MM.1S (cell line): ENCODE measurements at regions not wholly inside any gene's neighbourhood (a gene's known extent, or its start where the extent isn't known, plus 50 kb on each side); places are given as distances from the start of the nearest gene placed in this dataset.

ENCODE experiments used
- DNase-seq: peaks from one replicate; pipeline ENCODE4 v3.0.0-alpha.2; 2015
- H2AFZ ChIP-seq: fragments of 300-600 bp; sonication (generic); 2 replicates; pipeline ENCODE4 v1.6.0; 2016; ENCODE audit warnings: antibody characterized with exemption, low read length
- H3F3A ChIP-seq: fragments of 300-600 bp; sonication (generic); 2 replicates; pipeline ENCODE4 v1.6.1; 2016; ENCODE audit warnings: mild to moderate bottlenecking, antibody characterized with exemption, low read length, moderate library complexity, mixed read lengths; ENCODE audit not compliant: insufficient read depth
- H3K27ac ChIP-seq: fragments of 300-600 bp; sonication (generic); 2 replicates; pipeline ENCODE4 v1.5.1; 2016; ENCODE audit warnings: mild to moderate bottlenecking, low read length
- H3K27me3 ChIP-seq: fragments of 300-600 bp; sonication (generic); replicated peaks from 2 replicates; pipeline ENCODE4 v1.6.0; 2016; ENCODE audit warnings: low read length; ENCODE audit not compliant: insufficient read depth
- H3K36me3 ChIP-seq: fragments of 300-600 bp; sonication (generic); replicated peaks from 2 replicates; pipeline ENCODE4 v1.6.1; 2016; ENCODE audit warnings: mild to moderate bottlenecking, low read length, mixed read lengths; ENCODE audit not compliant: insufficient read depth
- H3K4me1 ChIP-seq: fragments of 300-600 bp; sonication (generic); 2 replicates; pipeline ENCODE4 v1.6.1; 2016; ENCODE audit warnings: low read length, mixed read lengths
- H3K4me2 ChIP-seq: fragments of 300-600 bp; sonication (generic); 2 replicates; pipeline ENCODE4 v1.6.0; 2016; ENCODE audit warnings: low read depth, low read length
- H3K4me3 ChIP-seq: fragments of 300-600 bp; sonication (generic); 2 replicates; pipeline ENCODE4 v1.5.1; 2016; ENCODE audit warnings: low read length, mixed read lengths
- H3K79me2 ChIP-seq: fragments of 300-600 bp; sonication (generic); 2 replicates; pipeline ENCODE4 v1.6.1; 2016; ENCODE audit warnings: mixed run types, low read length, mixed read lengths
- H3K9ac ChIP-seq: fragments of 300-600 bp; sonication (generic); 2 replicates; pipeline ENCODE4 v1.6.1; 2016; ENCODE audit warnings: low read length, mixed read lengths
- H3K9me2 ChIP-seq: fragments of 300-600 bp; sonication (generic); replicated peaks from 2 replicates; pipeline ENCODE4 v1.6.1; 2016; ENCODE audit warnings: mild to moderate bottlenecking, low read length, mixed read lengths; ENCODE audit not compliant: insufficient read depth
- H3K9me3 ChIP-seq: fragments of 300-600 bp; sonication (generic); replicated peaks from 2 replicates; pipeline ENCODE4 v1.6.1; 2016; ENCODE audit warnings: mild to moderate bottlenecking, low read length, mixed read lengths; ENCODE audit not compliant: insufficient read depth
- H4K20me1 ChIP-seq: fragments of 300-600 bp; sonication (generic); 2 replicates; pipeline ENCODE4 v1.6.1; 2016; ENCODE audit warnings: mild to moderate bottlenecking, low read length, moderate library complexity, mixed read lengths; ENCODE audit not compliant: insufficient read depth
- EZH2 ChIP-seq: fragments of 300-600 bp; sonication (generic); optimal IDR thresholded peaks from 2 replicates; pipeline ENCODE3; 2017; ENCODE audit warnings: low read depth, mild to moderate bottlenecking, antibody characterized with exemption, low read length, mixed read lengths
- EZH2phosphoT487 ChIP-seq: fragments of 300-600 bp; sonication (generic); IDR thresholded peaks from 2 replicates; pipeline ENCODE4 v1.6.1; 2018; ENCODE audit warnings: antibody characterized with exemption, low read length
- TF ChIP-seq, protein P1 (sequence below): fragments of 300-600 bp; sonication (generic); IDR thresholded peaks from 2 replicates; pipeline ENCODE4 v1.5.1; 2016; ENCODE audit warnings: antibody characterized with exemption, low read length, mixed read lengths

DNA sequence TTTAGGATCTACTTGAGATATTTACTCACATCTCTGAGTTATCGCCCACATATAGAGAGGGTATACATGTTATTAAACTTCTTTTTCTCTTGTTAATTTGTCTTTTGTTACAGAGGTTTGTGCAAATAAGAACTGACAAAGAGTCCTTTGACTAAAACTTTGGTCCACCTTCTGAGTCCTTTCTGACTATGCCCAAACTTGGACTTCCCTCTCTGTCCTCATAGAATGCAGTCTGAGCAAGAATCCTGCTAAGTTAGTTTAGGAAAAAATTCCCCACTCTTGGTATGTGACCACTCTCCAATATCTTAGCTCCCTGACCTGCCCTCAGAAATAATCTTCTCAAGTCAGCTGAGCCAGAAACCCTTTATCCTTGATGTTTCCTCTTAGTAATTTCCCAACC is 257.5 kb upstream of the REG3G start:
- Histone ChIP-seq H3K27ac (no peak overlapping the region), H3K79me2 (no peaks in the 10 kb centered on the region), H3K4me2 (no peak overlapping the region), H3F3A (no peaks in the 10 kb centered on the region), H3K27me3 (no peaks in the 10 kb centered on the region), H4K20me1 (no peaks in the 10 kb centered on the region), H3K4me3 (no peak overlapping the region), H3K9me3 (no peaks in the 10 kb centered on the region), H3K4me1 (no peaks in the 10 kb centered on the region), H2AFZ (no peak overlapping the region), H3K9me2 (no peaks in the 10 kb centered on the region), H3K9ac (no peak overlapping the region), H3K36me3 (no peaks in the 10 kb centered on the region)
- DNase-seq, result no peak
- TF ChIP-seq, protein P1, sequence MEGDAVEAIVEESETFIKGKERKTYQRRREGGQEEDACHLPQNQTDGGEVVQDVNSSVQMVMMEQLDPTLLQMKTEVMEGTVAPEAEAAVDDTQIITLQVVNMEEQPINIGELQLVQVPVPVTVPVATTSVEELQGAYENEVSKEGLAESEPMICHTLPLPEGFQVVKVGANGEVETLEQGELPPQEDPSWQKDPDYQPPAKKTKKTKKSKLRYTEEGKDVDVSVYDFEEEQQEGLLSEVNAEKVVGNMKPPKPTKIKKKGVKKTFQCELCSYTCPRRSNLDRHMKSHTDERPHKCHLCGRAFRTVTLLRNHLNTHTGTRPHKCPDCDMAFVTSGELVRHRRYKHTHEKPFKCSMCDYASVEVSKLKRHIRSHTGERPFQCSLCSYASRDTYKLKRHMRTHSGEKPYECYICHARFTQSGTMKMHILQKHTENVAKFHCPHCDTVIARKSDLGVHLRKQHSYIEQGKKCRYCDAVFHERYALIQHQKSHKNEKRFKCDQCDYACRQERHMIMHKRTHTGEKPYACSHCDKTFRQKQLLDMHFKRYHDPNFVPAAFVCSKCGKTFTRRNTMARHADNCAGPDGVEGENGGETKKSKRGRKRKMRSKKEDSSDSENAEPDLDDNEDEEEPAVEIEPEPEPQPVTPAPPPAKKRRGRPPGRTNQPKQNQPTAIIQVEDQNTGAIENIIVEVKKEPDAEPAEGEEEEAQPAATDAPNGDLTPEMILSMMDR, result no peak
- TF ChIP-seq EZH2 (no peak), EZH2phosphoT487 (no peak)

DNA sequence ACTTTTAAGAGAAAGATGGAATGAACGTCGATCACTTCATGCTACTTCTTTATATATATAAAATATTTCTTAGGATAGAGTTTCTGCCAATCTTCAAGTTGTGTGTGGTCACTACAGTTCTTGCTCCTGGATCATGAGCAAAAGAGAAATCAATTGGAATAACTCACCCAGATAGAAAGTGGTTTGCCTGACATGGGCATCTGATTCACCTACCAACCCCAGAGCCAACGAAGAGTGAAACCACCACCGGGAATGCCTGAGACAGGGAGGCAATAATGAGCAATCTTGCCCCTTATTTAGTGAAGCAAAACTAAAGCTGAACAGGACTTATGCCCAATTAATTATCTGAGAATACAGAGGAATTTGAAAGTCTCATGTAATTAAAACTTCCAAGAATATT is 250.2 kb upstream of the REG3G start:
- Histone ChIP-seq H4K20me1 (no peaks in the 10 kb centered on the region), H3K27me3 (no peaks in the 10 kb centered on the region)

DNA sequence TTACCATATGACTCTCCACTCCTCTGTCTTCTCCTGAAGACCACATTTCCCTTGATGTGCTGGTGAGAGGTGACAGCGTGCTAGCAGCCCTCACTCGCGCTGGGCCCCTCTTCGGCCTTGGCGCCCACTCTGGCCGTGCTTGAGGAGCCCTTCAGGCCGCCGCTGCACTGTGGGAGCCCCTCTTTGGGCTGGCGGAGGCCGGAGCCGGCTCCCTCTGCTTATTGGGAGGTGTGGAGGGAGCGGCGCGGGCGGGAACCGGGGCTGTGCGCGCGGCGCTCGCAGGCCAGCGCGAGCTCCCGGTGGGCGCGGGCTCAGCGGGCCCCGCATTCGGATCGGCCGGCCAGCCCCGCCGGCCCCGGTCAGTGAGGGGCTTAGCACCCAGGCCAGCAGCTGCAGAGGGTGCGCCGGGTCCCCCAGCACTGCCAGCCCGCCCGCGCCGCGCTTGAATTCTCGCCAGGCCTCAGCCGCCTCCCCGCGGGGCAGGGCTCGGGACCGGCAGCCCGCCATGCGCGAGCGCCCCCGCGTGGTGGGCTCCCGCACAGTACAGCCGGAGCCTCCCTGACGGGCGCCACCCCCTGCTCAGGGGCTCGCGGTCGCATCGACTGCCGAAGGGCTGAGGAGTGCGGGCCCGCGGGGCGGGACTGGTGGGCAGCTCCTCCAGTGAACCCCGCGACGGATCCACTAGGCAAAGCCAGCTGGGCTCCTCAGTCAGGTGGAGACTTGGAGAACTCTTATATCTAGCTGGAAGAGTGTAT is 246.6 kb upstream of the REG3G start:
- no peak overlapping the region for H3K27ac ChIP-seq
- H3K4me3 ChIP-seq, result no peak overlapping the region
- H3F3A ChIP-seq, result no peaks in the 10 kb centered on the region
- no peaks in the 10 kb centered on the region for H3K9me2 ChIP-seq
- H2AFZ ChIP-seq, result no peak overlapping the region
- no peaks in the 10 kb centered on the region for H3K4me1 ChIP-seq
- H3K9ac ChIP-seq, result no peak overlapping the region
- DNase-seq, result no peak
- H3K4me2 ChIP-seq, result no peak overlapping the region
- TF ChIP-seq EZH2, result no peak
- no peaks in the 10 kb centered on the region for H3K27me3 ChIP-seq
- H4K20me1 ChIP-seq, result no peaks in the 10 kb centered on the region
- H3K36me3 ChIP-seq, result no peaks in the 10 kb centered on the region
- H3K9me3 ChIP-seq, result no peaks in the 10 kb centered on the region
- no peaks in the 10 kb centered on the region for H3K79me2 ChIP-seq

More for the DNA sequence above, 250.2 kb upstream of the REG3G start:
- Histone ChIP-seq H3K9me3 (no peaks in the 10 kb centered on the region), H3K27ac (no peak overlapping the region), H3K9me2 (no peaks in the 10 kb centered on the region), H3K79me2 (no peaks in the 10 kb centered on the region), H3K4me3 (no peak overlapping the region), H3K4me2 (no peak overlapping the region), H3K4me1 (no peaks in the 10 kb centered on the region), H3F3A (no peaks in the 10 kb centered on the region), H3K9ac (no peak overlapping the region), H3K36me3 (no peaks in the 10 kb centered on the region), H2AFZ (no peak overlapping the region)
- TF ChIP-seq, protein P1, result no peak
- TF ChIP-seq EZH2, result no peak
- no peak for TF ChIP-seq EZH2phosphoT487
- DNase-seq, result no peak

DNA sequence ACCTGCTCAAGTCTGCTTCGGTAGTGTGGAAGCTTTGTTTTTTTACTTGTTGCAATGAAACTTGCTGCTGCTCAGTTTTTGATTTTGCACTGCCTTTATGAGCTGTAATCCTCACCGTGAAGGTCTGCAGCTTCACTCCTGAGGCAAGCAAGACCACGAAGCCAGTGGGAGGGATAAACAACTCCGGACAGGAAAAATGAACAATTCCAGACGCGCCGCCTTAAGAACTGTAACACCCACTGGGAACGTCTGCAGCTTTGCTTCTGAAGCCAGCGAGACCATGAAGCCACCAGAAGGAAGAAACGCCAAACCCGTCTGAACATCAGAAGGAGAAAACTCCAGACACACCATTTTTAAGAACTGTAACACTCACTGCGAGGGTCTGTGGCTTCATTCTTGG is 245.7 kb upstream of the REG3G start:
- Histone ChIP-seq H3K9ac (no peak overlapping the region), H3K9me2 (no peaks in the 10 kb centered on the region), H3K4me3 (no peak overlapping the region), H4K20me1 (no peaks in the 10 kb centered on the region), H3K79me2 (no peaks in the 10 kb centered on the region), H3K27ac (no peak overlapping the region), H3K4me2 (no peak overlapping the region), H2AFZ (no peak overlapping the region), H3K36me3 (no peaks in the 10 kb centered on the region), H3K4me1 (no peaks in the 10 kb centered on the region), H3F3A (no peaks in the 10 kb centered on the region), H3K27me3 (no peaks in the 10 kb centered on the region), H3K9me3 (no peaks in the 10 kb centered on the region)
- no peak for DNase-seq
- TF ChIP-seq EZH2 (no peak), EZH2phosphoT487 (no peak)
- TF ChIP-seq, protein P1, result no peak
